H1 (cell line): ENCODE measurements at regions not wholly inside any gene's neighbourhood (a gene's known extent, or its start where the extent isn't known, plus 50 kb on each side); places are given as distances from the start of the nearest gene placed in this dataset.

ENCODE experiments used
- CTCF ChIA-PET: fragments of 300-600 bp; sonication (Branson Sonifier 250); formaldehyde crosslinking; loops from one replicate; lab custom pipeline; 2021; ENCODE audit not compliant: partially characterized antibody; lab: Charles Lee
- POLR2A ChIA-PET: fragments of 300-600 bp; sonication (Branson Sonifier 250); formaldehyde crosslinking; loops from one replicate; lab custom pipeline; 2021; ENCODE audit warnings: inconsistent platforms; ENCODE audit not compliant: partially characterized antibody; lab: Charles Lee
- DNase-seq, 2 experiments: peaks; one replicate each; pipeline versions ENCODE4 v3.0.0 to v3.0.0-alpha.2; 2010 to 2022; ENCODE audit warnings: low spot score in 2 of 2, low read depth in 1 of 2, mixed read lengths in 1 of 2
- FAIRE-seq: peaks from 2 replicates; lab custom pipeline; 2011; peaks lifted over from hg19 to GRCh38; lab: Jason Lieb, UNC
- H2AFZ ChIP-seq: 2 replicates; pipeline ENCODE4 v1.8.1; 2012; ENCODE audit warnings: low read length, inconsistent platforms
- H2AK5ac ChIP-seq: 2 replicates; pipeline ENCODE4 v1.6.1; 2013; ENCODE audit warnings: low read depth, low read length
- H2BK120ac ChIP-seq: replicated peaks from 2 replicates; pipeline ENCODE3; 2013; ENCODE audit warnings: low read depth, low read length, inconsistent platforms
- H2BK12ac ChIP-seq: 2 replicates; pipeline ENCODE4 v1.6.1; 2013; ENCODE audit warnings: low read depth, low read length
- H2BK15ac ChIP-seq: 2 replicates; pipeline ENCODE4 v1.6.1; 2013; ENCODE audit warnings: low read length
- H2BK20ac ChIP-seq: 2 replicates; pipeline ENCODE4 v1.6.1; 2013; ENCODE audit warnings: low read length
- H2BK5ac ChIP-seq: 2 replicates; pipeline ENCODE4 v1.6.1; 2013; ENCODE audit warnings: low read depth, low read length
- H3K14ac ChIP-seq: 2 replicates; pipeline ENCODE4 v1.6.1; 2013; ENCODE audit warnings: inconsistent platforms; ENCODE audit not compliant: insufficient read length
- H3K18ac ChIP-seq: 2 replicates; pipeline ENCODE4 v1.6.1; 2013; ENCODE audit warnings: low read length; ENCODE audit errors: extremely low read depth
- H3K23ac ChIP-seq: 2 replicates; pipeline ENCODE4 v1.6.1; 2013; ENCODE audit warnings: inconsistent platforms; ENCODE audit not compliant: insufficient read length
- H3K23me2 ChIP-seq: 2 replicates; pipeline ENCODE4 v1.6.1; 2013; ENCODE audit warnings: low read depth, low read length
- H3K27ac ChIP-seq: 2 replicates; pipeline ENCODE4 v1.6.1; 2011; ENCODE audit warnings: low read depth, low read length, inconsistent platforms
- H3K27me3 ChIP-seq, 4 experiments: replicated peaks in 1 of 4; 1 replicate in 1 of 4; 2 replicates in 3 of 4; pipeline versions ENCODE4 v1.6.1 to v1.8.1; 2011 to 2013; ENCODE audit warnings: low read length in 3 of 4, mild to moderate bottlenecking in 3 of 4, inconsistent platforms in 2 of 4, mixed read lengths in 2 of 4, moderate library complexity in 1 of 4; ENCODE audit not compliant: control insufficient read depth in 3 of 4, insufficient read depth in 3 of 4; ENCODE audit errors: extremely low read depth in 1 of 4
- H3K36me3 ChIP-seq, 4 experiments: 2 replicates each; pipeline versions ENCODE4 v1.6.1 to v1.8.1; 2011 to 2013; ENCODE audit warnings: mild to moderate bottlenecking in 4 of 4, low read length in 3 of 4, moderate library complexity in 2 of 4, control low read depth in 1 of 4, inconsistent platforms in 1 of 4; ENCODE audit not compliant: insufficient read depth in 4 of 4, control insufficient read depth in 2 of 4
- H3K4ac ChIP-seq: replicated peaks from 2 replicates; pipeline ENCODE3; 2013; ENCODE audit warnings: low read length, low read depth, mixed read lengths, inconsistent platforms; ENCODE audit not compliant: insufficient read length
- H3K4me1 ChIP-seq, 4 experiments: replicated peaks in 1 of 4; 1 replicate in 1 of 4; 2 replicates in 3 of 4; pipeline versions ENCODE4 v1.6.1 to v1.8.1; 2011 to 2013; ENCODE audit warnings: low read length in 3 of 4, inconsistent platforms in 2 of 4, mixed read lengths in 1 of 4; ENCODE audit not compliant: insufficient read depth in 4 of 4, control insufficient read depth in 3 of 4
- H3K4me2 ChIP-seq, 2 experiments: 2 replicates each; pipeline versions ENCODE4 v1.6.1 to v1.8.1; 2011 to 2013; ENCODE audit warnings: low read depth in 2 of 2, low read length in 2 of 2, control low read depth in 1 of 2, inconsistent platforms in 1 of 2, mild to moderate bottlenecking in 1 of 2; ENCODE audit not compliant: insufficient read depth in 1 of 2
- H3K4me3 ChIP-seq, 4 experiments: fragments of 200-600, 300-600 bp in 1 of 4; sonication (generic), shearing (Covaris generic), sonication (Bioruptor Twin) in 1 of 4; 2 replicates each; pipeline versions ENCODE4 v1.5.1 to v1.8.1; 2011 to 2016; ENCODE audit warnings: low read length in 4 of 4, low read depth in 3 of 4, control low read depth in 2 of 4, inconsistent platforms in 2 of 4, mild to moderate bottlenecking in 2 of 4, mixed read lengths in 1 of 4, moderate library complexity in 1 of 4; ENCODE audit not compliant: insufficient read depth in 2 of 4; ENCODE audit errors: extremely low read depth in 1 of 4
- H3K56ac ChIP-seq: replicated peaks from 2 replicates; pipeline ENCODE3; 2013; ENCODE audit warnings: low read depth, mild to moderate bottlenecking, mixed read lengths, low read length, inconsistent platforms; ENCODE audit not compliant: insufficient read length
- H3K79me1 ChIP-seq: 2 replicates; pipeline ENCODE4 v1.6.1; 2013; ENCODE audit warnings: low read depth, low read length, control low read depth
- H3K79me2 ChIP-seq, 2 experiments: 2 replicates each; pipeline versions ENCODE4 v1.6.1 to v1.8.1; 2012 to 2013; ENCODE audit warnings: low read length in 2 of 2, mild to moderate bottlenecking in 2 of 2, inconsistent platforms in 1 of 2; ENCODE audit not compliant: insufficient read depth in 2 of 2, control insufficient read depth in 1 of 2
- H3K9ac ChIP-seq, 4 experiments: replicated peaks in 1 of 4; 1 replicate in 1 of 4; 2 replicates in 3 of 4; pipeline versions ENCODE4 v1.6.1 to v1.8.1; 2011 to 2013; ENCODE audit warnings: low read depth in 3 of 4, low read length in 3 of 4, control low read depth in 2 of 4, mild to moderate bottlenecking in 2 of 4, moderate library complexity in 2 of 4, inconsistent platforms in 1 of 4; ENCODE audit errors: extremely low read depth in 1 of 4
- H3K9me3 ChIP-seq, 2 experiments: 2 replicates each; pipeline versions ENCODE4 v1.6.1 to v1.8.1; 2012 to 2013; ENCODE audit warnings: mild to moderate bottlenecking in 2 of 2, moderate library complexity in 2 of 2, control low read depth in 1 of 2, inconsistent platforms in 1 of 2, low read depth in 1 of 2, low read length in 1 of 2, mixed read lengths in 1 of 2; ENCODE audit not compliant: insufficient read depth in 2 of 2
- H4K20me1 ChIP-seq, 2 experiments: replicated peaks in 1 of 2; 2 replicates each; pipeline versions ENCODE3 to v1.8.1; 2011 to 2013; ENCODE audit warnings: inconsistent platforms in 2 of 2, low read length in 2 of 2, mild to moderate bottlenecking in 1 of 2; ENCODE audit not compliant: insufficient read depth in 2 of 2, control insufficient read depth in 1 of 2
- H4K5ac ChIP-seq: 2 replicates; pipeline ENCODE4 v1.6.1; 2013; ENCODE audit warnings: low read length, low read depth, mixed read lengths, inconsistent platforms; ENCODE audit not compliant: insufficient read length
- H4K8ac ChIP-seq: 2 replicates; pipeline ENCODE4 v1.8.0; 2013; ENCODE audit warnings: mild to moderate bottlenecking, moderate library complexity, low read length, inconsistent platforms; ENCODE audit not compliant: insufficient read depth; ENCODE audit errors: extremely low read depth
- H4K91ac ChIP-seq: replicated peaks from 2 replicates; pipeline ENCODE3; 2013; ENCODE audit warnings: low read length, mixed read lengths, inconsistent platforms; ENCODE audit not compliant: insufficient read length
- CEBPB ChIP-seq: IDR thresholded peaks from 2 replicates; pipeline ENCODE4 v1.6.1; 2012; ENCODE audit warnings: low read depth, low read length
- PHF8 ChIP-seq: fragments of 200-600 bp; sonication (generic); conservative IDR thresholded peaks from 2 replicates; pipeline ENCODE4 v1.7.1; 2012; ENCODE audit warnings: low read depth, mild to moderate bottlenecking, inconsistent platforms, low read length, moderate library complexity
- WGBS, 2 experiments: shearing (Covaris generic) in 1 of 2; methylation state at CpG; one replicate each; pipeline versions ENCODE4 v1.1.6 to v1.1.7; 2013 to 2015; ENCODE audit warnings: low lambda C conversion rate in 2 of 2, mixed read lengths in 2 of 2, inconsistent platforms in 1 of 2, low coverage in 1 of 2, missing lambda C conversion rate in 1 of 2; ENCODE audit not compliant: insufficient replicate concordance in 2 of 2, insufficient coverage in 1 of 2, insufficient read length in 1 of 2; ENCODE audit errors: extremely low coverage in 1 of 2, missing lambda C conversion rate in 1 of 2; 5-methylcytosine and 5-hydroxymethylcytosine counted together

- POLR2A ChIA-PET, result no interaction called here
- Histone ChIP-seq H2BK5ac (no peak overlapping the region), H3K27me3 (no peaks in the 10 kb centered on the region), H2BK20ac (no peak overlapping the region), H4K91ac (no peak overlapping the region), H4K20me1 (no peaks in the 10 kb centered on the region), H3K23ac (no peak overlapping the region), H3K27ac (no peak overlapping the region), H3K23me2 (no peaks in the 10 kb centered on the region), H3K4me1 (no peaks in the 10 kb centered on the region), H3K18ac (no peak overlapping the region), H3K14ac (no peak overlapping the region), H2AK5ac (no peak overlapping the region), H3K79me1 (no peaks in the 10 kb centered on the region), H2BK15ac (no peak overlapping the region), H3K4me2 (no peak overlapping the region), H3K36me3 (no peaks in the 10 kb centered on the region), H3K79me2 (no peaks in the 10 kb centered on the region), H2AFZ (no peak overlapping the region), H2BK120ac (no peak overlapping the region), H3K9ac (no peak overlapping the region), H3K4me3 (no peak overlapping the region), H3K9me3 (0 out of 4 replicates have a peak, but pooled peaks cover 0 to 3% of the 10 kb centered on the region in 2 experiments), H3K56ac (no peak overlapping the region), H3K4ac (no peak overlapping the region), H2BK12ac (no peak overlapping the region), H4K8ac (no peak overlapping the region), H4K5ac (no peak overlapping the region)
- 94% methylated on average over 4 of the region's 4 CpGs; no CpG with 5 or more reads in 1 of the 2 experiments for WGBS, 2 experiments
- TF ChIP-seq PHF8 (no peak), CEBPB (peak; percentile 98)
- CTCF ChIA-PET, result interaction anchor here (1.8 kb wide), 1 partner anchor 34 kb away, joined by 4 read pairs; no protein-coding TSS in a partner anchor
- no peak for FAIRE-seq
- no peak for DNase-seq
These were observed 92.1 kb upstream of the ANKEF1 start for GRCh38 chr20:9942736-9943135.
